ENCODE measurements at regions not wholly inside any gene's neighbourhood (a gene's known extent, or its start where the extent isn't known, plus 50 kb on each side); places are given as distances from the start of the nearest gene placed in this dataset.

- Histone ChIP-seq H3K27me3 (ENCODE audit: low read depth) (no peaks in the 10 kb centered on the region), H3K4me3 (no peak overlapping the region), H3K36me3 (replicated peaks) (no peaks in the 10 kb centered on the region), H3K9me3 (no peaks in the 10 kb centered on the region), H3K4me1 (no peaks in the 10 kb centered on the region)
- in situ Hi-C loops (cut with MboI; ENCODE audit: low sequenced_read_pairs), result no loop called here
- DNase-seq (ENCODE audit: low spot score in 2 of 2), result no peak
Measured at GRCh38 chr3:165443664-165444063, 247.5 kb upstream of the SLITRK3 start.

GRCh38 chr3:165442061-165442460, 245.9 kb upstream of the SLITRK3 start:
- H3K36me3 ChIP-seq (replicated peaks), result no peaks in the 10 kb centered on the region
- H3K27me3 ChIP-seq (ENCODE audit: low read depth), result no peaks in the 10 kb centered on the region
- no peak overlapping the region for H3K4me3 ChIP-seq
- no peak for DNase-seq (ENCODE audit: low spot score in 2 of 2)
- H3K4me1 ChIP-seq, result no peaks in the 10 kb centered on the region
- no peaks in the 10 kb centered on the region for H3K9me3 ChIP-seq
- in situ Hi-C loops (cut with MboI; ENCODE audit: low sequenced_read_pairs), result no loop called here

- in situ Hi-C loops (cut with MboI; ENCODE audit: low sequenced_read_pairs), result no loop called here
- Histone ChIP-seq H3K4me3 (no peak overlapping the region), H3K9me3 (0 out of 2 replicates have a peak, but pooled peaks cover 3% of the 10 kb centered on the region), H3K27me3 (ENCODE audit: low read depth) (no peaks in the 10 kb centered on the region), H3K36me3 (replicated peaks) (no peaks in the 10 kb centered on the region), H3K4me1 (no peaks in the 10 kb centered on the region)
- no peak for DNase-seq (ENCODE audit: low spot score in 2 of 2)
Measured at GRCh38 chr3:165440380-165440779, 244.2 kb upstream of the SLITRK3 start.

GRCh38 chr3:165439765-165440164, 243.6 kb upstream of the SLITRK3 start:
- in situ Hi-C loops (cut with MboI; ENCODE audit: low sequenced_read_pairs), result no loop called here
- DNase-seq (ENCODE audit: low spot score in 2 of 2), result no peak
- Histone ChIP-seq H3K4me3 (no peak overlapping the region), H3K4me1 (no peaks in the 10 kb centered on the region), H3K27me3 (ENCODE audit: low read depth) (no peaks in the 10 kb centered on the region), H3K36me3 (replicated peaks) (no peaks in the 10 kb centered on the region), H3K9me3 (0 out of 2 replicates have a peak, but pooled peaks cover 3% of the 10 kb centered on the region)

GRCh38 chr3:165434516-165434915, 238.3 kb upstream of the SLITRK3 start:
- no peak overlapping the region for H3K4me3 ChIP-seq
- H3K27me3 ChIP-seq (ENCODE audit: low read depth), result no peaks in the 10 kb centered on the region
- no peaks in the 10 kb centered on the region for H3K36me3 ChIP-seq (replicated peaks)
- H3K4me1 ChIP-seq, result no peaks in the 10 kb centered on the region
- H3K9me3 ChIP-seq, result 0 out of 2 replicates have a peak, but pooled peaks cover 3% of the 10 kb centered on the region
- no peak for DNase-seq (ENCODE audit: low spot score in 2 of 2)
- in situ Hi-C loops (cut with MboI; ENCODE audit: low sequenced_read_pairs), result no loop called here

- no peaks in the 10 kb centered on the region for H3K9me3 ChIP-seq
- H3K36me3 ChIP-seq (replicated peaks), result no peaks in the 10 kb centered on the region
- H3K4me1 ChIP-seq, result no peaks in the 10 kb centered on the region
- in situ Hi-C loops (cut with MboI; ENCODE audit: low sequenced_read_pairs), result no loop called here
- DNase-seq (ENCODE audit: low spot score in 2 of 2), result no peak
- H3K4me3 ChIP-seq, result no peak overlapping the region
- H3K27me3 ChIP-seq (ENCODE audit: low read depth), result no peaks in the 10 kb centered on the region
Measured at GRCh38 chr3:165406425-165406824, 210.2 kb upstream of the SLITRK3 start.

- H3K27me3 ChIP-seq (ENCODE audit: low read depth), result no peaks in the 10 kb centered on the region
- no peak overlapping the region for H3K4me3 ChIP-seq
- H3K4me1 ChIP-seq, result no peaks in the 10 kb centered on the region
- H3K36me3 ChIP-seq (replicated peaks), result no peaks in the 10 kb centered on the region
- no peak for DNase-seq (ENCODE audit: low spot score in 2 of 2)
- no peaks in the 10 kb centered on the region for H3K9me3 ChIP-seq
- in situ Hi-C loops (cut with MboI; ENCODE audit: low sequenced_read_pairs), result no loop called here
Measured at GRCh38 chr3:165404357-165405027, 208.3 kb upstream of the SLITRK3 start.

- Histone ChIP-seq H3K9me3 (no peaks in the 10 kb centered on the region), H3K36me3 (replicated peaks) (no peaks in the 10 kb centered on the region), H3K4me3 (no peak overlapping the region), H3K27me3 (ENCODE audit: low read depth) (no peaks in the 10 kb centered on the region), H3K4me1 (no peaks in the 10 kb centered on the region)
- DNase-seq (ENCODE audit: low spot score in 2 of 2), result no peak
- in situ Hi-C loops (cut with MboI; ENCODE audit: low sequenced_read_pairs), result no loop called here
Measured at GRCh38 chr3:165403666-165404065, 207.5 kb upstream of the SLITRK3 start.

- Histone ChIP-seq H3K27me3 (ENCODE audit: low read depth) (no peaks in the 10 kb centered on the region), H3K36me3 (replicated peaks) (no peaks in the 10 kb centered on the region), H3K4me1 (no peaks in the 10 kb centered on the region), H3K9me3 (no peaks in the 10 kb centered on the region), H3K4me3 (no peak overlapping the region)
- in situ Hi-C loops (cut with MboI; ENCODE audit: low sequenced_read_pairs), result no loop called here
- DNase-seq (ENCODE audit: low spot score in 2 of 2), result peak in 1 of 2 experiments; percentile 56
Measured at GRCh38 chr3:165395188-165395587, 199.0 kb upstream of the SLITRK3 start.

- no peak overlapping the region for H3K4me3 ChIP-seq
- no peaks in the 10 kb centered on the region for H3K4me1 ChIP-seq
- H3K36me3 ChIP-seq (replicated peaks), result no peaks in the 10 kb centered on the region
- in situ Hi-C loops (cut with MboI; ENCODE audit: low sequenced_read_pairs), result no loop called here
- no peaks in the 10 kb centered on the region for H3K9me3 ChIP-seq
- no peak for DNase-seq (ENCODE audit: low spot score in 2 of 2)
- no peaks in the 10 kb centered on the region for H3K27me3 ChIP-seq (ENCODE audit: low read depth)
Measured at GRCh38 chr3:165393461-165393860, 197.3 kb upstream of the SLITRK3 start.

GRCh38 chr3:165390166-165390565, 194.0 kb upstream of the SLITRK3 start:
- H3K4me1 ChIP-seq, result no peaks in the 10 kb centered on the region
- H3K27me3 ChIP-seq (ENCODE audit: low read depth), result no peaks in the 10 kb centered on the region

GRCh38 chr3:165389653-165390052, 193.5 kb upstream of the SLITRK3 start:
- Histone ChIP-seq H3K9me3 (no peaks in the 10 kb centered on the region), H3K4me1 (no peaks in the 10 kb centered on the region), H3K36me3 (replicated peaks) (no peaks in the 10 kb centered on the region), H3K27me3 (ENCODE audit: low read depth) (no peaks in the 10 kb centered on the region), H3K4me3 (no peak overlapping the region)
- no peak for DNase-seq (ENCODE audit: low spot score in 2 of 2)
- in situ Hi-C loops (cut with MboI; ENCODE audit: low sequenced_read_pairs), result no loop called here

More at GRCh38 chr3:165390166-165390565, 194.0 kb upstream of the SLITRK3 start:
- no peak for DNase-seq (ENCODE audit: low spot score in 2 of 2)
- Histone ChIP-seq H3K36me3 (replicated peaks) (no peaks in the 10 kb centered on the region), H3K9me3 (no peaks in the 10 kb centered on the region), H3K4me3 (no peak overlapping the region)
- in situ Hi-C loops (cut with MboI; ENCODE audit: low sequenced_read_pairs), result no loop called here

GRCh38 chr3:165389064-165389463, 192.9 kb upstream of the SLITRK3 start:
- no peak overlapping the region for H3K4me3 ChIP-seq
- no peaks in the 10 kb centered on the region for H3K4me1 ChIP-seq
- no peaks in the 10 kb centered on the region for H3K27me3 ChIP-seq (ENCODE audit: low read depth)
- in situ Hi-C loops (cut with MboI; ENCODE audit: low sequenced_read_pairs), result no loop called here
- no peaks in the 10 kb centered on the region for H3K36me3 ChIP-seq (replicated peaks)
- no peaks in the 10 kb centered on the region for H3K9me3 ChIP-seq
- DNase-seq (ENCODE audit: low spot score in 2 of 2), result no peak

GRCh38 chr3:165383381-165383780, 187.2 kb upstream of the SLITRK3 start:
- in situ Hi-C loops (cut with MboI; ENCODE audit: low sequenced_read_pairs), result no loop called here
- Histone ChIP-seq H3K4me3 (no peak overlapping the region), H3K27me3 (ENCODE audit: low read depth) (no peaks in the 10 kb centered on the region), H3K9me3 (no peaks in the 10 kb centered on the region), H3K36me3 (replicated peaks) (no peaks in the 10 kb centered on the region), H3K4me1 (no peaks in the 10 kb centered on the region)
- no peak for DNase-seq (ENCODE audit: low spot score in 2 of 2)

- in situ Hi-C loops (cut with MboI; ENCODE audit: low sequenced_read_pairs), result no loop called here
Measured at GRCh38 chr3:165382672-165383071, 186.5 kb upstream of the SLITRK3 start.

More at GRCh38 chr3:165382672-165383071, 186.5 kb upstream of the SLITRK3 start:
- Histone ChIP-seq H3K9me3 (no peaks in the 10 kb centered on the region), H3K4me3 (no peak overlapping the region), H3K36me3 (replicated peaks) (no peaks in the 10 kb centered on the region), H3K4me1 (no peaks in the 10 kb centered on the region), H3K27me3 (ENCODE audit: low read depth) (no peaks in the 10 kb centered on the region)
- DNase-seq (ENCODE audit: low spot score in 2 of 2), result no peak
